ENCODE measurements at regions not wholly inside any gene's neighbourhood (a gene's known extent, or its start where the extent isn't known, plus 50 kb on each side); places are given as distances from the start of the nearest gene placed in this dataset.
"Not testable (repeated sequence)": the region's sequence is repeated elsewhere in the genome, so short reads cannot be mapped to it uniquely, and the experiment has no call there.

DNA sequence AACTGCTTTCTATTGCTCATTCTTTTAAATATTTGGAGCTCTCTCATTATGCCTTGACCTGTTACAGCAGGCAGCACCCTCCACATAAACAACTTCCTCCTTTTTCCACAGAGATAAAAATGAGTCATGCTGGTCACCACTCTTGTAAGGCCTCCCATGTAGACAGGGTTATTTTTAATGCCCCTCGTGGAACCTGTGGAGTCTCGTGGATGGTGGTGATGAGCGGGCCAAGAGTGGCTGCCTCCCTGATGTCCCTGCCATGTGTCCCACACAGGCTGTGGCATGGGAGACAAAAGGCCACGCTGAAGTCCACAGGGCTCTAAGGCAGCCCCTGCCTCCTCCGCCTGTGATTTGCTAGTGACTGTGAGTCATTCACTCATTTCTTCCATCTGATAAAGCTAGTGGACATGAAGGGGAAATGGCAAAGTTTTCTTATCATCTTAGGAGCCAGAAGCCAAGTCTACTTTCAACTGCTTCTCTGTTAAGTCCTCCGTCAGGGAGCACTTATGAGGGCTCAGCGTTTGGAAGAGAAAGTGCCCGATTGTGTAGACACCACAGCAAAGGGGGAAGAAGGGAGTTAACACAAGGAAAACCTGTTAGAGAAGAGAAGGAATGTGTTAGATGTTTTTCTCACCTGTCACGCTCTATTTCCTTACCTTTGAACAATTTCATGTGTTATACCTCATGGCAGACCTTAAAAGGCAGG is 121.6 kb upstream of the FAT1 start:
- DNase-seq (ENCODE audit: low read depth in 2 of 3, low spot score in 1 of 3): no peak

DNA sequence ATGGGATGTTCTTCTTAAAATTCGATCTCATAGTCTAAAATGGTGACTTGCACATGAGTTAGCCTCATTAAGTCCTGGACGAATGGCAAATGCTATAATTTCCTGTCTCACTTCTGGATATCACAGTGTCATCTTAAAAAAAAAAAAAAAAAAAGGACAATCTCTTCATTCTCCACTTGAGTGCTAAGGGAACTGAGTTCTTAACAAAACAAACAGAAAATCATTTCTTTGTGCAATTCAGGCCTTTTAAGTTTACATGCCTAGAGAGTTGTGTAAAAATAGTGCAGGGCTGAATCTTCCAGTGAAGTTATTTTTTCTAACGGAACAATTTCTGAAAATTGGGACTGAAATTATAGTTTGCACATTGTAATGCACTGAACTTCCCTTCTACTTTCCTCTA is 122.8 kb upstream of the FAT1 start:
- DNase-seq (ENCODE audit: low read depth in 2 of 3, low spot score in 1 of 3): no peak

DNA sequence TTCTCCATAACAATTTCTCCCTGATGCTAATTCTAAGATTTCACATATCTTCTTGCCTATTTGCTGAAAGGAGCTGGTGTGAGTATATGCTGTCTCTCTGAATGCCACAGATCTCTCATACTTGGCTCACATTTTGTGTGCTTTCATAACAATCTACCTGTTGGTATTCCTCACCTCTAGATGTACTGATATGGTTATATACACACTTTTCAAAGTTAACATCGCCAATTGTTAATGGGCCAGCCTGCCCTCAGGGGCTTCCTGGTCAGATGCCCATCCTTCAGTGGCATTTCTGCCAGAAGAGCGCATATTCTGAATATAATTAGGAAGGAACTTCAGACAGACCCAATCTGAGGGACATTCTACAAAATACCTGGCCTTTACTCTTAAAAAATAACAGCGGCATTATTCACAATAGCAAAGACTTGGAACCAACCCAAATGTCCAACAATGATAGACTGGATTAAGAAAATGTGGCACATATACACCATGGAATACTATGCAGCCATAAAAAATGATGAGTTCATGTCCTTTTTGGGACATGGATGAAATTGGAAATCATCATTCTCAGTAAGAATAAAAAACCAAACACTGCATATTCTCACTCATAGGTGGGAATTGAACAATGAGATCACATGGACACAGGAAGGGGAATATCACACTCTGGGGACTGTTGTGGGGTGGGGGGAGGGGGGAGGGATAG is 123.9 kb upstream of the FAT1 start:
- DNase-seq (ENCODE audit: low read depth in 2 of 3, low spot score in 1 of 3): not testable (repeated sequence)

DNA sequence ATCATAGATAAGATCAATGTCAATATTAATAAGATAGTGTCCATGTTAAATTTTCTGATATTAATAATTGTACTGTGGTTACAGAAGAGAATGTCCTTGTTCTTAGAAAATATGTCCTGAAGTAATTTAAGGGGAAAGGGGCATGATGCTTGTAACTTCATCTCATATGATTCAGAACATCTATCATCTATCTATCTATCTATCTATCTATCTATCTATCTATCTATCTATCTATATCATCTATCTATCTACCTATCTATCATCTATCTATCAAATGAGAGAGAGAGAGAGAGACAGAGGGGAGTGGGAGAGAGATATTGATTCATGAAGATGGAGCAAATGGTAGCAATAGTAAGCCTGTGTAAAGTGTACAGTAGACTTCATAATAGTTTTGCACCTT is 124.8 kb upstream of the FAT1 start:
- DNase-seq (ENCODE audit: low read depth in 2 of 3, low spot score in 1 of 3): no peak

DNA sequence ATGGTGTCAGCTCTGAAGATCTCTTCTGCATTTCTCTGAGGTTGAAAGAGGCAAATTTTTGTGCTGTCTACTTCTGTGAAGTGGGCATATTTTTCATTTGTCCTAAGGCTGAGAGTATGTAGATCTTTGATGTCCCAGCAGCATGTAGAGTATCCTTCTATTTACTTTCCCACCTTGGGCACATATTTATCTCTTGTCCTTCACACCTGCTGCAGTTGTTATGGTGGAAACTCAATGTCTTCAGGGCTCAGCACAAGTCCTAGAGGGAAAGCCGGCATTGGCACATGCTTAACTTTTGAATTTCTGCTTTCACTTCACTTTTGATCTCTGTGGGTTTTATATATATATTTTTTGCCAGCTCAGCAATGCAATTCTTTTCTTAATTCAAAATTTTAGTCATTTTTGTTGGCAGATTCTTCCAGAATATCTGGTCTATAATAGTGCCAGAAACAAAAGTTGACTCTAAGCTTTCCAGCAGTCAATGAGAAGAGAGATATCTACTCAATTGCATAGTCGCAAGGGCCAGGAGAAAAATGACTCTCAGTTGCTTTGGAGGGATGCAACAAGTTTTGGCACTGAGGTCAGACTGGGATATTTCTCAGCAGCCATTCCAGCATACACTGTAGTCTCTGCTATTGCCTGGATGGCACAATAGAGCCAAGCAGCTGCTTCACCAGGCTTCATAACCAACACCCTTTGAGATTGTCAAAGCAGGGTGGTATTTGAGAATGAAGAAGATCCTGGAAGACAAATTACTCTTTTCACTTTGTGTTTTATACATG is 127.8 kb upstream of the FAT1 start:
- no peak for DNase-seq (ENCODE audit: low read depth in 2 of 3, low spot score in 1 of 3)

DNA sequence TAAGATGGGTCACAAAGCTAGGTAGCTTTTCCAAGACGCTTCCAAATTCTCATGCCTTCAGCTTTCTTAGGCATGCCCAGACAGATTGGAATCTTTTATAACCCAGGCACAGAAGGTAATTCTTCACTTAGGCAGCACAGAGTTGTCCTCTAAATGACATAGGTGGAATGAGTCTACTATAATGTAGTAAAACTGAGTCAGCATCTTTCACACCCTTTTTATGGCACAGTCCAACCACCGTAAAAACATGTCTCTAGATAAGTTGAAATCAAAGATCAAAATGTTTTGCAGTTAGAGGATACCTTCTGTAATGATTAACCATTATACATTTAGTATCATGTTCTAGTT is 128.4 kb upstream of the FAT1 start:
- DNase-seq (ENCODE audit: low read depth in 2 of 3, low spot score in 1 of 3): no peak

DNA sequence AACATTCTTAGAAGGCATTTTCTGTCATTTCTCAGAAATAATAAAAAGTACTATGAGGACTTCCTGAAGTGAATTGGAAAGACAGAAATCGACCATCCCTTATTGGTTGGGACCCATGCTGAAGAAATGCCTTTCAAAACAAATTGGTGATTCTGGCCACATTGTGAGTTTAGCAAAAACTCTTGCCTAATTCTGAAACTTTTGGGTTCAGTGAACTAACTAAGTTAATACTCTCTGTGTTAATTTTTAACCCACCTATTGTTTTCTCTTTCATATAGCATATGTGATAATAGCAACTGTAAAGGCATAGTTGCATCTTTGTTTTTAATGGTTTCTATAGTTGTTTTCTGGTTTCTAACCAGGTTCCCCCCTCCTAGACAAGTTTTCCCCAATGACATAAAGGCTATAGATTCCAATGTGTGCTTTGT is 129.3 kb upstream of the FAT1 start:
- DNase-seq (ENCODE audit: low read depth in 2 of 3, low spot score in 1 of 3): no peak

DNA sequence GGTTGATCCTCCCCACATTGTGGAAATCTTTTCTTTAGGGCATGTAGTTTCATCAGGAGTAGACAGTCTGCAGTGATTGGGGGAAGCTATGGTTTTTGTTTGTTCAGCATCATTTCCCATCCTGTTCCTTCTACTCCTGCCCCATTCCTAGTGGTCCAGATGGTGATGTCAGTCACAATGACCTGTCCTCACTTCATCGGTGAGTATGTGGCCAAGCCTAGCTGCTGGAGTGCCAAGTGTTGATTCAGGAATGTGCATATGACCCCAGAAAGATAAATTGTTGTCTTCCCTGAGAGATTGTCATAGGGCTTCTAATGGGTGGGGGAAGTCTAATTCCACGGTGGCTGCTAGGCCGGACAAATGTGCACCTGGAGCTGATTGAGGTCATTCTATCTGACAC is 130.6 kb upstream of the FAT1 start:
- no peak for DNase-seq (ENCODE audit: low read depth in 2 of 3, low spot score in 1 of 3)

DNA sequence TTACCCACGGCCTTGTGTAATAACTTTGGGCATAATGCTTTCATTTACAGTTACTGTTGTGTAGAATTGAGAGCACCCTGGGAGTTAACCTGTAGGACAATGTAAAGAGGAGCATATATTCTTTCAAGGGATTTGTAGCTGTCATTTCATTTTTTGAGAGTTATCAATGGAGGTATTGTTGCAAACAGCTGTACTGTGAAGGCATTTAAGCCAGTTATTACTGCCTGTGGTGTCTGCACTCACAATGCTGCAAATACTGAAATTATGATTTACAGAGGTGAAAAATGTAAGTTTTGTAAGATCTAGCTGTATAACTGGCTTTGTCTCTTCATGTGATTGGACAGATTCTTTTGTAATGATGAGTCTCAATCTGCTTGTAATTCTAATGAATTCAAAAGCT is 131.5 kb upstream of the FAT1 start:
- DNase-seq (ENCODE audit: low read depth in 2 of 3, low spot score in 1 of 3): no peak

DNA sequence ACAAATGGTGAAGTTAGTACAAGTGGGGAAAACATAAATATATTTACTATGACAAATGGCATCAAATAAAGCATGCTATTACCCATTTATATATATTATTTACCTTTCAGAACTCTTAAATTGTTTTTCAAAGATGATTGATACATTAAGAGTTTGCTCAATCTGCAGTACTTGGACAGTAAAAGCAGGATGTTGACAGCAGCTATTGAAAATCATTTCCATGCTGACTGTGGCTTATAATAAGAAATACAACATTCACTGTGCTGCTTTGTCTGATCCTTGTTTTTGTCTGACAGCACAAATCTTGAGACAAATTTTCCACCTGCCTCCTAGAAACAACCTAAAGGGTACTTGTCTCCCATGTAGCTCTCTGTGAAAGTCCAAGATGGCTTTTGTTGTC is 134.1 kb upstream of the FAT1 start:
- no peak for DNase-seq (ENCODE audit: low read depth in 2 of 3, low spot score in 1 of 3)

DNA sequence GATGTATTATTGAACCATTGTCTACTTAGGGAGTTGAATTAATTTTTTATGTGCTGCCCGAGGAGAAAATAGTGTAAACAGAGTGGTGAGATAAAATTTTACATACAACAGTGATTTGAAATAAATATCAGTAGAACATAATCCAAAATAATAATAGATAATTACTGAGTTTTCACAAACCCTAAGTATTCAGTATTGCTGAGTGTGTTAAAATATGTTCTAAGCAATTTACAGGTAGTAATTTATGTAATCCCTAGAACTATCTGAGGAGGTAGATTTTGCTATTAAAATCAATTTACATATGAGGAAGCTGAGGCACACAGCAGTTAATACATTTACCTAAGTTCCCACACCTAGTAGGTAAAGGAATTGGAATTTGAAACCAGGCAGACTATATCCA is 134.7 kb upstream of the FAT1 start:
- DNase-seq (ENCODE audit: low read depth in 2 of 3, low spot score in 1 of 3): no peak

DNA sequence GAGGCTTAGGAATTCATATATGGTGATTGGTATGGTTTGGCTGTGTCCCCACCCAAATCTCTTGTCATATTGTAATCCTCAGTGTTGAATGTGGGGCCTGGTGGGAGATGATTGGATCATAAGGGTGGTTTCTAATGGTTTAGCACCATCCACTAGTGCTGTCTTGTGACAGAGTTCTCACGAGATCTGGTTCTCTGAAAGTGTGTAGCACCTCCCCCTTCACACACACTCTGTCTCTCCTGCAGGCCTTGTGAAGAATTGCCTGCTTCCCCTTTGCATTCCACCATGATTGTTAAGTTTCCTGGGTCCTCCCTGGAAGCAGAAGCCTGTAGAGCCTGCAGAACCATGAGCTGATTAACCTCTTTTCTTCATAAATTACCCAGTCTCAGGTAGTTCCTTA is 135.8 kb upstream of the FAT1 start:
- no peak for DNase-seq (ENCODE audit: low read depth in 2 of 3, low spot score in 1 of 3)

DNA sequence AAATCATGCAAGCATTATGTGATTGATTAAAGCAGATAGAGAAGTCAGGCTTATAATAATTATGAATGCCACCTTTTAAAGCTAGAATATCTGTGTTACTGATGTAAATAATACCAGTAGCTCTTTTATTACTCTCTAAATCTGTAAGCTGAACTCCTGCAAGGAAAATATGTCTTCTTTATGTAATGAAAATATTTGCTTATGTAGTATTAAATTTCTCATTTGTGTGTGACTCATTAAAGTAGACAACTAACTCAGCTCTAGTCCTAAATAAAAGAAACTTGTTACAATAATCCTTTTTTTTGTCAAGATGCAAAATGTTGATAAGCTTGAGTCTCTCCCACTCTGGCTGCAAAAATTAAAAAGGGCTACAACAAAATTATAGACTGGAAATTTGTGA is 137.7 kb upstream of the FAT1 start:
- DNase-seq (ENCODE audit: low read depth in 2 of 3, low spot score in 1 of 3): no peak

DNA sequence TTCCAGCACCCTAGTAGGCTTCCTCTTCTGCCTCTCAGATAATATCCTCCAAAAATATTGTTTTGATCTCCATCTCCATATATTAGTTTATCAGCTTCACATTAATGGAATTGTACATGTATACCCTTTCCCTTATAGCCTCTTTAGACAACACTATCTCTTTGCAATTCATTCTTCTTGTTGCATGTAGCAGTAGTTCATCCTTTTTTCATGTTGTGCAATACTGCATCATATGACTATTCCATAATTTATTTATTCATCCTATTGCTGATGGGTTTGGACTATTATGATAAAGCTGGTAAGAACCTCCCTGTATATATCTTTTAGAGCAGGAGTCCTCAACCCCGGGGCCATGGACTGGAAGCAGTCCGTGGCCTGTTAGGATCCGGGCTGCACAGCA is 148.2 kb upstream of the FAT1 start:
- DNase-seq (ENCODE audit: low read depth in 2 of 3, low spot score in 1 of 3): no peak

DNA sequence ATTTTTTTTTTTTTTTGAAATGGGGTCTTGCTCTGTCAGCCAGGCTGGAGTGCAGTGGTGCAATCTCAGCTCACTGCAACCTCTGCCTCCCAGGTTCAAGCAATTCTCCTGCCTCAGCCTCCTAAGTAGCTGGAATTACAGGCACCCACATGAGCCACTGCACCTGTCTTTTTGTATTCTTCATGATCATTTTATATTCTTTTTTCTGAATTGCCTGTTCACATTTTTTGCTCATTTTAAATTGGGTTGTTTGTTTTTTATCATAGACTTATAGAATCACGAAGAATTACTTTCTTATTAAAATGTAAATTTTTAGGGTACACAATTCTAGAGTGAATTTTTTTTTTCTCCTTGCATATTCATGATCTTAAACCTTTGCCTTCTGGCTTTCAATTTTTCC is 149.4 kb upstream of the FAT1 start:
- not testable (repeated sequence) for DNase-seq (ENCODE audit: low read depth in 2 of 3, low spot score in 1 of 3)

DNA sequence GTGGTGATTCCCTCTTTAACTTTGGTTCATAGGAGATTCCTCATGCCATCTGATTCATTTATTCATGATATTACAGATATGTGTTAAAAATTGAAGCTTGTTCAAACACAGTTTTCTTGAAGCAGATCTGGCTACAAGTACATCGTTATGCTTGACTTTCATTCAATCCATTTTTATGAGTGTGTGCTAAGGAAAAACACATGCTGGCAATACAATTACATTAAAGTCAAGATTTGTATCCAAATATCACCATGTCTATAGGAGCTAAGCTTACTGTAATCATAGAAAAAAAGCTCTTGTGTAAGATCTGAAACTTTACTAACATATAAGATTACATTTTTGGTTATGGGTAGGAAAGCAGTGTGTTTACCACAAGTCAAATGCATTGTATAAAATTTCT is 151.8 kb upstream of the FAT1 start:
- DNase-seq (ENCODE audit: low read depth in 2 of 3, low spot score in 1 of 3): no peak

DNA sequence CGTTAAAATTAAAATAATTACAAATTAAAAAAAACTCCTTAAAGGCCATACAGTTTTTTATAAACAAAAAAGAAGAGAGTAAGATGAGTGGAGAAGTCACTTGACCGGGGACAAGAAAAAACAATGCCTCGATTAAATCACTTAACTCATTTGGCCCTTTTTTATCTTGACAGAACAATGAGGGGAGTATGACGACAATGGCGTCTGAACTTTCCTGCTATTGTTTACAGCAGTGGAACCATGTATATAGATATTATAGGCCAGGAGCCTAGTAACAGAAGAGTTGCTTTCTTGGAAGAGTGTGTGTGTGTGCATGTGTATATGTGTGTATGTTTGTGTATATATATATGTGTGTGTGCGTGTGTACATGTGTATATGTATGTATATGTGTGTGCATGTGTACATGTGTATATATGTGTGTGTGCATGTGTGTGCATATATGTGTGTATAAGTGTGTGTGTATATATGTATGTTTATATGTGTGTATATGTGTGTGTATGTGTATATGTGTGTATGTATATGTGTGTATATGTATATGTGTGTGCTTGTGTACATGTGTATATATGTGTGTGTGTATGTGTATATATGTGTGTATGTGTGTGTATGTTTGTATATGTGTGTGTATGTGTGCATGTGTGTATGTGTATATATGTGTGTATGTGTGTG is 153.4 kb upstream of the FAT1 start:
- DNase-seq (ENCODE audit: low read depth in 2 of 3, low spot score in 1 of 3): no peak

DNA sequence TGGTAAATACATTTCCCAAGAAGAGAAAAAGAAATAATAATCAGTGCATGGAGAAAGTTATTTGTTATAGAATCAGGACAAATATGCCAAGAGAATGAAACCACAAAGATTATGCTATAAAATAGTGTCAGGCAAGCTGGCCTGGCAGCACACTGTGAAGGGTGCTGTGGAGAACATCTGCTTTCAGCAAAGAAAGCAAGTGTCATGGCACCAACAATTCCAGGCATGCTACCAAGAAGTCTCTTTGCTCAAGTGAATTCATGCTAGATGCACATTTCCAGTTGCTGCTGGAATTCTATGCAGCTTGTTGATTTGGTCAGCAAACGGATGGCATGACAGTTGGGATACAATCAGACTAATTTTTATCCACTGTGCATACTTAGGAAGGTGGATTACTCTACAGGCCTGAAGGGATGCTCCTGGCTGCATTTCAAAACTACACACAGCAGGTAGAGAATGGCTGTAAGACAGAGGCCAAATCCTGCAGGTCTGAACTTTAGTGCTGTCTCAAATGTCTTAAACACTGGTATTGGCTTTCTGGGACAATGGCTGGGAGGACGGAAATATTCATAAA is 154.6 kb upstream of the FAT1 start:
- no peak for DNase-seq (ENCODE audit: low read depth in 2 of 3, low spot score in 1 of 3)

DNA sequence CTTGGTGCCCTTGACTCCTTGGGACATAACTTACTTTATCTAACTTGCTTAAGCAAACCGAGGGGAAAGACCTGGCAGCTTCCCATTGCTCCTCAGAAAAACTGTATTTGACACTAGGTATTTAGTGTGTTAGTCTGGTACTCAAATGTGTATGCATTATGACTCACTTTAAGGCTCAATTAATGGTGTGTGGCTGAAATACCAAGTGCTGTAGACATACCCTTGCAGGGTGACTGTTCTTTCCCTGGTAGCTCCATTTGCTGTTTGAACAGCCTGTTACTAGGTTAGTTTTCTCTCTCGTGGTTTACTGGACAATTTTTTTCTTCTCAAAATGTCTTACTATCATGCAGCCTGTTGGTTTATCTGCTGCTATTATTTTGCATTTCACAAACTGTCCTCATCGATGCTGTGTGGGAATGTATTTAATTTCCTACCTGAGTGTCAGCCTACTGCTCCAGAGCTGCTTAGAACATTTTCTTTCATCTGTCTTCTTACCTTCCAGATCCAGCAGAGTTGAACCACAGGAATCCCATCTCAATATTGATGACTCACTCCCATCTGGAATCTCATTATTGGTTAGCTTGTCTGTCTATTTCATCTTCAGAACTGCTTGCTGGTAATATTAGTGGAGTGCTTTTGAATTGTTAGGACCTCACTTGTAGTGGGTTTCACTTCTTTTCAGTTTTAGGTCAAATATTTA is 158.0 kb upstream of the FAT1 start:
- no peak for DNase-seq (ENCODE audit: low read depth in 2 of 3, low spot score in 1 of 3)

DNA sequence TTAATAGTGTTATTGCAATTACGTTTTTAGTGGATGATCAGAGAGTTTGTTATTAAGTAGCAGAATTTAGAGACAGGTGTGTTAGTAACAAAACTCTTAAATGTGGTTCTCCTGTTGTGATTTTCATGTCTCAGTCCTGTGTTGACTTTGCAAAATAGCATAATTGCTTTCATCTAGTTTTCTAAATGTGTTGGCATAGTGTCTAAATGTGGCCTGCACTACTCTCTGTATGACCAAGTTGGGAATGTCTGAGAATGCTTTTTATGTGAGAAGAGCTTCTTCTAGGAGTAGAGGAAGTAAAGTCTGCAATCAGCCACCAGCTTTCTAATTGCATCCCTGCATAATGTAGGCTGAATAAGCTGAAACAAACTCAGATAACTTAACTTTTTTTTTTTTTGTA is 158.6 kb upstream of the FAT1 start:
- DNase-seq (ENCODE audit: low read depth in 2 of 3, low spot score in 1 of 3): no peak

DNA sequence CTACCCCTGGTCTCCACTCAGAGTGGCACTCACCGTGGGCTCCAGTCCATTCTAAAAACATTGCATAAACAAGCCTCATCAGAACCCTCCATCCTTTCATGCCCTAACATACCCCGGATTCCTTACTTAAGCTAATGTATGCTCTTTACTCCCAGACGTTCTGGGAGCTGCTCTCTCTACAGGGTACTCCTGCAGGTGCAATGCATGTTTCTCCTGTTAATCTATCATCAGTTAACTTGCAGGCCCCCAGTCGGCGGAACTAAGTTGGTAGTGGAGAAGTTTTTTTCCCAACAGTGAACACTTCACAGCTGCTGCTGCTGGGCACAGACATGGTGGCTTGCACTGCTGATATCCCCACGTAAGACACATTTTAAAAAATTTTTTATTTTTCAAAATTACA is 161.6 kb upstream of the FAT1 start:
- DNase-seq (ENCODE audit: low read depth in 2 of 3, low spot score in 1 of 3): no peak
